Thoracic aorta (tissue), 2 donors: ENCODE measurements at regions not wholly inside any gene's neighbourhood (a gene's known extent, or its start where the extent isn't known, plus 50 kb on each side); places are given as distances from the start of the nearest gene placed in this dataset.

Experiments
- ATAC-seq: fragments of 150-250 bp; one replicate; pipeline ENCODE4 v1.8.0; 2017; ENCODE audit warnings: low read depth; ENCODE audit not compliant: insufficient number of reproducible peaks, low FRiP score
- DNase-seq: peaks from one replicate; pipeline ENCODE4 v3.0.0-alpha.2; 2020; ENCODE audit warnings: low spot score
- H3K27ac ChIP-seq, 2 donors: fragments of 200-600 bp; sonication (generic); 1 replicate in 1 of 2; 2 replicates in 1 of 2; pipeline ENCODE4 v1.5.1; 2016; ENCODE audit warnings: mild to moderate bottlenecking in 2 of 2, moderate library complexity in 2 of 2
- H3K27me3 ChIP-seq: fragments of 200-600 bp; sonication (generic); replicated peaks from 2 replicates; pipeline ENCODE4 v1.6.0; 2016; ENCODE audit warnings: mild to moderate bottlenecking; ENCODE audit not compliant: insufficient read depth
- H3K36me3 ChIP-seq: fragments of 200-600 bp; sonication (generic); one replicate; pipeline ENCODE4 v1.5.1; 2016
- H3K4me1 ChIP-seq, 2 donors: fragments of 200-600 bp; sonication (generic); 1 replicate in 1 of 2; 2 replicates in 1 of 2; pipeline versions ENCODE4 v1.5.1 to v1.6.0; 2016; ENCODE audit warnings: low read depth in 2 of 2, mild to moderate bottlenecking in 1 of 2; ENCODE audit not compliant: control insufficient read depth in 1 of 2
- H3K4me3 ChIP-seq: fragments of 200-600 bp; sonication (generic); 2 replicates; pipeline ENCODE4 v1.5.1; 2016; ENCODE audit warnings: mild to moderate bottlenecking
- H3K9me3 ChIP-seq: fragments of 200-600 bp; sonication (generic); 2 replicates; pipeline ENCODE4 v1.5.1; 2016
- CTCF ChIP-seq: fragments of 200-600 bp; sonication (generic); IDR thresholded peaks from one replicate; pipeline ENCODE4 v1.5.1; 2019; ENCODE audit warnings: antibody characterized with exemption

GRCh38 chr10:83250396-83250795 is 888.9 kb upstream of the GHITM start:
- Histone ChIP-seq H3K4me3 (no peak overlapping the region), H3K4me1 (no peaks in the 10 kb centered on the region), H3K9me3 (peaks cover 15% of the 10 kb centered on the region), H3K27me3 (no peaks in the 10 kb centered on the region), H3K27ac (no peak overlapping the region), H3K36me3 (no peaks in the 10 kb centered on the region)
- no peak for TF ChIP-seq CTCF
- ATAC-seq (no peak), DNase-seq (no peak)

GRCh38 chr10:83252169-83252568 is 887.1 kb upstream of the GHITM start:
- TF ChIP-seq CTCF: no peak
- H3K36me3 ChIP-seq: no peaks in the 10 kb centered on the region
- H3K9me3 ChIP-seq: peaks cover 15% of the 10 kb centered on the region
- no peak overlapping the region for H3K4me3 ChIP-seq
- H3K4me1 ChIP-seq: no peaks in the 10 kb centered on the region
- no peak overlapping the region for H3K27ac ChIP-seq
- ATAC-seq (no peak), DNase-seq (no peak)
- no peaks in the 10 kb centered on the region for H3K27me3 ChIP-seq

- Histone ChIP-seq H3K4me1 (no peaks in the 10 kb centered on the region), H3K4me3 (no peak overlapping the region), H3K9me3 (peaks cover 15% of the 10 kb centered on the region), H3K36me3 (no peaks in the 10 kb centered on the region), H3K27ac (no peak overlapping the region), H3K27me3 (no peaks in the 10 kb centered on the region)
- DNase-seq (no peak), ATAC-seq (no peak)
- no peak for TF ChIP-seq CTCF
These were observed 886.7 kb upstream of the GHITM start for GRCh38 chr10:83252596-83252995.

- Histone ChIP-seq H3K27ac (no peak overlapping the region), H3K27me3 (no peaks in the 10 kb centered on the region), H3K9me3 (peaks cover 15% of the 10 kb centered on the region), H3K4me3 (no peak overlapping the region), H3K36me3 (no peaks in the 10 kb centered on the region), H3K4me1 (no peaks in the 10 kb centered on the region)
- no peak for TF ChIP-seq CTCF
- ATAC-seq (no peak), DNase-seq (no peak)
These were observed 886.2 kb upstream of the GHITM start for GRCh38 chr10:83253011-83253671.

GRCh38 chr10:83254698-83255097 is 884.6 kb upstream of the GHITM start:
- no peak for DNase-seq
- peaks cover 16% of the 10 kb centered on the region for H3K9me3 ChIP-seq
- H3K36me3 ChIP-seq: no peaks in the 10 kb centered on the region
- no peaks in the 10 kb centered on the region for H3K4me1 ChIP-seq
- ATAC-seq: no peak
- no peaks in the 10 kb centered on the region for H3K27me3 ChIP-seq
- no peak for TF ChIP-seq CTCF
- no peak overlapping the region for H3K27ac ChIP-seq
- H3K4me3 ChIP-seq: no peak overlapping the region
